Hepatic stellate cell (primary cell): ENCODE measurements at regions not wholly inside any gene's neighbourhood (a gene's known extent, or its start where the extent isn't known, plus 50 kb on each side); places are given as distances from the start of the nearest gene placed in this dataset.

Experiments used
- DNase-seq: peaks from one replicate; pipeline ENCODE4 v3.0.0; 2011; ENCODE audit warnings: low spot score

- no peak for DNase-seq
These were observed 191.7 kb upstream of the ALKAL2 start for GRCh38 chr2:479490-480176.

DNA sequence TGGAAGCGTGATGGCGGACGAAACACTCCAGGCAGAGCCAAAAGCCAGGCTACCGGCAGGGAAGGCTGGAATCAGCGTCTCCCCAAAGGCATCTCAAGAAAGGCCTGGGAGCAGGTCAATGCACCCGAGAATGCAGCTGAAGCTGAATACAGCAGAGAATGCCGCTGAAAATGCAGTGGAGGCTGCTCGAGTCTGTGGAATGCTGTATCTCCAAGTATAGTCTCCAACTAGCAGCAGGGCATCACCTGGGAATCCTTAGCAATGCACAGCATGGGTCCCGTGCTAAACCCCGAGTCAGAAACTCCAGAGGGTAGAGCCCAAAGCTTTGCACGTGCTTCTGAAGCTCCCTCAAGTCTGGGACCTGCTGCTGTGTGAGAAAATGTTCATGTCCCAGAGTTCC, 191.1 kb upstream of the ALKAL2 start:
- DNase-seq = no peak

DNA sequence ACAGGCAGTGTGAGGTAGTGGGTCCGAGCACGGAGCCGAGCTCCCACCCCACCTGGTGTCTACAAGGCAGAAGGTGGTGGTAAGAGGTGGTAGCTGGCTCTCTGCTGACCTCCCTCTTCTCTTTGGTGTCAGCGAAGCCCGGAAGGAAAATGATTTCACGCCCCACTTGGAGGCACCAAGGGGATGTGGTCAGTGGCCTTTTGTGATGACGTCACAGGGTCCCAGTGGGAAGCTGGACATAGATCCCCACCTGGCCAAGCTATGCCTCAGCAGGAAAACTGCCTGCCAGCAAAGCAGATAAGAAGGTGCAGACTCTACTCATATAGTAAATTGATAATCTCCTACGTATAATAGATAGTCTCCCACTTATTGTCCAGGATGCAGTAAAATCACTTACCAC, 183.7 kb upstream of the ALKAL2 start:
- DNase-seq = no peak

GRCh38 chr2:469514-469913, 181.6 kb upstream of the ALKAL2 start:
- DNase-seq = no peak

DNA sequence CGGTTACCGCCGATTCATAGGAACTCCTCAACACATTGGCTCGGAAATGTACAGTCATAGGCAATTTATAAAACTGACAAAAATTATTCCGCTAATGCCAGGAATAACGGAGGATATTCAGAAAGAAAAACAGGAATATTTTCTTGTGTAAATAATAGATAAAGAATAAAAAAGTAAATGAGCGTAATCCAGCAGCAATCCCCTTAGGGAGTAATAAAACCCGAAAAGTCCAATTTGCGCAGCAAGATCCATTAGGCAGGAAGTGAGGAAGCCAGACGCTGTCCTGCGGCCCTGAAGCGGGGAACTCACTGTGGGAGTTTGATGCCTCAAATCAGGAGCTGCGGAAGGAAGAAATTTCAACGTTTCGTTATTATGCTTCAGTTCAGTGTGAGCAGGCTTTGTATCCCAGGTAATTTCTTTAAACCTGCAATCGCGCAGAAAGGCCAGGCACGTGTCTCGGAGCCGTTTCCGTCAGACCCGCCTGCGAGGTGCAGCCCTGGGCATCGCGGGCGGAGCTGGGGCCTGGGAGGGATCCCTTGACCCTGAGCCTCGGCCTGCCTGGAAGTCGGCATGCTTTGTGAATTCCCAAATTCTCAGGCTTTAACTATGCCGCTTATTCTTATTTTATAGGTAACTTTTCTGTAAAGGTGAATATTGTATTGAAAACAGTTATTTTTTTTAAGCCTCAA, 180.9 kb upstream of the ALKAL2 start:
- DNase-seq = no peak

- no peak for DNase-seq
These were observed 180.2 kb upstream of the ALKAL2 start for GRCh38 chr2:467892-468647.

DNA sequence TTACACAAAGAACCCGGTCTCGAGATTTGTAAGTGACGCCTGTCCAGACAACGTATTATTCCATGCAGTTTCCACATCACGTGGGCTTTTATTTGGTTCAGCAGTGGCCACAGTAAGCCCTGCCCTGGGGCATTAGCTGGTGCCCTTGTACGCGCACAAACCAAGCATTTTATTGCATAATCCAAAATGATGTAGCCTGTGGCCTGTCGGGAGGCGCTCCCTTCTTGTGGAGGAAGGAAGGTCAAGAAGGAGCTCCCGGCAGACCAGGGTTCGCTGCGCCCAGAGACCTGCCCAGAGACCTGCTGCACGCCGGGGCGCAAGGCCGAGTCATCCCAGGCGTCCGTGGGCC, 179.6 kb upstream of the ALKAL2 start:
- no peak for DNase-seq

GRCh38 chr2:467101-467500, 179.2 kb upstream of the ALKAL2 start:
- no peak for DNase-seq

GRCh38 chr2:464562-465309, 176.8 kb upstream of the ALKAL2 start:
- DNase-seq = no peak

- DNase-seq = no peak
These were observed 173.0 kb upstream of the ALKAL2 start for GRCh38 chr2:460861-461260.

DNA sequence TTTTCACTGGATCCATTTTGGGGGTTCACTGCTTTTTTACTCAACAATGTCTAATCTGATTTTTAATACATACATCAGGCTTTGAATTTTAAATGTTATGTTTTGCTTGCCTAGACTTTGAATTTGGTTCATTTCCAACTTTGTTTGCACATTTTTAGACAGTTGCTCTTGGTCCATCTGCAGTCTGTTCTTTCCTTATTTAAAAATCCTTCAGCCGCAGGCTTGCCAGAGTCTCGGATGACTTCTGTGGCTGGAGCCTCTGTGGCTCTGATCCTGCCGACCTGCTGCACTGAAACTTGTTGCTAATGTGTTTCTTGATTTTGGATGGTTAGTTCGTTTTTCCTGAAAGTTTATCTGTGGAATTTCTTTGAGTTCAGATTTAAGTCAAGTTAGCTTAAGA, 172.0 kb upstream of the ALKAL2 start:
- DNase-seq = no peak

DNA sequence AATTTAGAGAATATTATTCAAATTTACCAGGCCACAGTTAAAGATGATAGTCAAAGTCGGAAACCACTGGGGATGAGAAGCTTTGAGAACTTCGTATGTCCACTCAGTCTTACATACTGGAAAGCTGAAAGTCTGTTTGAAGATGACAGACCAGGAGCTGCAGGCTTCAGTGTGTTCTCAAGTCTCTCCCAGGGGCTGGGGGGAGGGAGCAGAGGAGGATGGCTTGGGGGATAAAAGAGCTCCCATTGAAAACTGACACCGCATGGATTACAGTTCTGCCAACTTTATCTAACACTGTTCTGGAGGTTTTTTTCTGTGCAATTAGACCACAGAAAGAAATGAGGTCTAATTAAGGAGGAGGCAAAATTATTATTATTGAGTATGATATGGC, 170.5 kb upstream of the ALKAL2 start:
- no peak for DNase-seq

GRCh38 chr2:457792-458424, 170.0 kb upstream of the ALKAL2 start:
- DNase-seq = no peak

- no peak for DNase-seq
These were observed 169.4 kb upstream of the ALKAL2 start for GRCh38 chr2:457262-457661.

- no peak for DNase-seq
These were observed 168.0 kb upstream of the ALKAL2 start for GRCh38 chr2:455913-456312.

DNA sequence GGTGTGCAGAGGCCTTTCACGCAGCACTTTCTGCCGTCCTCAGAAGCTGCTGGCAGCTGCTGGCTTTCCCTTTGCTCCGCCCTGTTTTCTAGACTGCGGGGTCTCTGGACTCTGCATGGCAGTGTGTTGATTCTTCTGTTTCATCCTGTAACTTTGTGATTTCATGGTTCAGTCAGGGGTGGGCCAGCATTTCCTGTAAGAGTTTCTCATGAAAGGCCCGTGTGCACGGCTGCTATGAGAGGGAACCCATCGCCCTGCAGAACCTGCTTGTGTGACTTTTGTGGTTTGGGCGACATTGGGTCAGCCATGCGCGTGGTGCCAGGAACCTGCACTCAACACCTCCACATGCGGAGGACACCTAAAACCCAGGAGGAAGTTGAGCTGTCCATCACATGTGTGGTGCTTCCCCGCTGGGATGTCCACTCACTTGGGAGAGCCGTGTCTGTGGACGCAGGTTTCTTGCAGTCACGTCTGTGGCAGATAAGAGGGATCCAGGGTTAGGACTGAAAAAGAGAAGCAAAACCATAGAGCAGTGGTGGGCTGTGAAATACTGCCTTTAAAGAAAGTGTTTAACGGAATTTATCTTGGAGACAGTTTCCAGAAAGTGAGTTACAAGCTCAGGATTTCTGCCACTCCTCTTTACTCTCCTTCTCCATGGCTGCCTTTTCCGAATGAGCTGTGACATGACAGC, 167.3 kb upstream of the ALKAL2 start:
- no peak for DNase-seq

GRCh38 chr2:453132-453531, 165.2 kb upstream of the ALKAL2 start:
- DNase-seq = no peak

DNA sequence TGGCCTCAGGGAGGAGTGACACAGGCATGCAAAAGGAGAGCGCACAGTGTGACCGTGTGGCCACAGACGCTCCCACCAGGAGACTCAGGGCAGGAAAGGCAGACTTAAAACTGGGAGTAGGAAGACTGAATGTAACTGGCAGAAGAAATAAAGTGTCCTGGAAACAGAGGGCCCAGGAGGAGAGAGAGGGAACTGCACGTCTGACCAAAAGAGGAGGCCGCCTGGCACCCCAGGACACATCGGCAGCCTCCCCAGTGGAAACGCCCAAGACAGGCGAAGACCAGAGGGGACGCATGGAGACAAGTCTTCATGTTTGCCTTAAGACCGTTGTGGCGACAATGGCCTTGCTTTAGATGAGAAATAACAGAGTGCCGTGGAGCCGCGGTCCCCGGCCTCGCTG, 163.6 kb upstream of the ALKAL2 start:
- DNase-seq = no peak

- no peak for DNase-seq
These were observed 161.6 kb upstream of the ALKAL2 start for GRCh38 chr2:449246-450067.

DNA sequence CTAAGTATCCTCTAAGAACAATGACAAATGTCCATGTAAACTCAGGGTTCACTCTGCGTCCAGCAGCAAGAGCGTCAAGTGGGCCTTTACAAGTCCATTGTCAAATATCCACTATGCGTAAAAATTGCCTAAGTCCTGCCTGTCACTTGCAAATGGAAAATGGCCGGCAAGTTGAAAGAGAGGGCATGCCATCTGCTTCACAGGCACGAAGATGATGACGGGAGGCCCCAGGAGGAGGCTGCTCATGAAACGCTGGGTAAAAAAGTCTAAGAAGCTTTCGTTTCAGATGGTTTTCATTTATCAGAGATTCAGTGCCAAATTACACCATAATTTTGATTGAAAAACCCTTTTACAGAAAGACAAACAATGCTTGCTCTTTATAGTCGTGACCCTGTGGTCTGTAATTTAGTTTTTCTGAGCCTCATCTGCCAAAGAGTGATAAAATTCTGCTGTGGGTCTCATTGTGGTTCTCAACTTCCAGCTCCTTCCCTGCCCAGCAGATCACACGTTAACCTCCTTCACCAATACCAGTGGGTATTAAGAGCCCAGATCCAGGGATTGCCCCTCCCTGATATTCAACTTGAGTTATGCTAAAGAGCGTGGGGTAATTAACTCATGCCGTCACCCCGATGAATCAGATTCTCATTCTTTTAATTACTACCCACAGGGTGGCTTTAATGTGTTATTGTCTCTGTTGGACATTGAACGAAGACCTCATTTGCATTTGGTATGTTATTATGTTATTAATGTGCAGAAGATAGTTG, 160.2 kb upstream of the ALKAL2 start:
- no peak for DNase-seq
